ENCODE measurements at regions not wholly inside any gene's neighbourhood (a gene's known extent, or its start where the extent isn't known, plus 50 kb on each side); places are given as distances from the start of the nearest gene placed in this dataset.
"Not testable (repeated sequence)": the region's sequence is repeated elsewhere in the genome, so short reads cannot be mapped to it uniquely, and the experiment has no call there.

DNA sequence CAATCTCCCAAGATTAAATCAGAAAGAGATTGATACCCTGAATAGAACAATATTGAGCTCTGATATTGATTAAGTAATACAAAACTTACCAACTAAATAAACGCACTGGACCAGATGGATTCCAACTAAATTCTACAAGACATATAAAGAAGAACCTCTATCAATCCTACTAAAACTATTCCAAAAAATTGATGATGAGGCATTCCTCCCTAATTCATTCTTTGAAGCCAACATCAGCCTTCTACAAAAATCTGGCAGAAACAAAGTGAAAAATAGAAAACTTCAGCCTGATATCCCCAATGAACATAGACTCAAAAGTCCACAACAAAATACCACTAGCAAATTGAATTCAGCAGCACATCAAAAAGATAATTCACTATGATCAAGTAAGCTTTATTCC lies 695.5 kb downstream of the NYAP2 start:
- no peak for DNase-seq (ENCODE audit: low spot score)
- FAIRE-seq: no peak

DNA sequence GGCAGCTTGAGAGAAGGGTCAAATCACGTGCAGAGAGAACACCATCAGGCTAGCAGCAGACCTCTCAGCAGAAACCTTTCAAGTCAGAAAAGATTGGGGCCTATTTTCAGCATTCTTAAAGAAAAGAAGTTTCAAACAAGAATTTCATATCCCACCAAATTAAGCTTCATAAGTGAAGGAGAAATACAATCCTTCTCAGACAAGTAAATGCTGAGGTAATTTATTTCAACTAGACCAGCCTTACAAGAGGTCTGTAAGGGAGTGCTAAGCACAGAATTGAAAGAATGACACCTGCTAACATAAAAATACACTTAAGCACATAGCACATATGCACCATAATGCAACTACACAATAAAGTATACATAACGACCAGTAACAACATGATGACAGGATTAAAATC lies 693.9 kb downstream of the NYAP2 start:
- no peak for FAIRE-seq
- no peak for DNase-seq (ENCODE audit: low spot score)

DNA sequence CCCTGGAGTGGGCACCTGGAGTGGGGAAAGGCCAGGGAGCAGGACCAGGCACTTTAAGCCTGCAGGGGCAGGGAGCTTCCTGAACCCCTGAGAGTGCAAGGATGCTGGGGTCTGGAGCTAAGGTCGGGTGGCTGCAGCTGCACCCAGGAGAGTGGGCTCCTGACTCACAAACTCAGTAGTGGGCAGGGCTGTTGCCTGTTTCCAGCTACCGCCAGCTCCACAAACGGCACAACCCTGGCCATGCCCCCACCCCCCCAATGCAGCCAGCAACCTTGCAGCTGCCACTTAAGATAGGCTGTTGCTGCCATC lies 688.8 kb downstream of the NYAP2 start:
- no peak for FAIRE-seq

DNA sequence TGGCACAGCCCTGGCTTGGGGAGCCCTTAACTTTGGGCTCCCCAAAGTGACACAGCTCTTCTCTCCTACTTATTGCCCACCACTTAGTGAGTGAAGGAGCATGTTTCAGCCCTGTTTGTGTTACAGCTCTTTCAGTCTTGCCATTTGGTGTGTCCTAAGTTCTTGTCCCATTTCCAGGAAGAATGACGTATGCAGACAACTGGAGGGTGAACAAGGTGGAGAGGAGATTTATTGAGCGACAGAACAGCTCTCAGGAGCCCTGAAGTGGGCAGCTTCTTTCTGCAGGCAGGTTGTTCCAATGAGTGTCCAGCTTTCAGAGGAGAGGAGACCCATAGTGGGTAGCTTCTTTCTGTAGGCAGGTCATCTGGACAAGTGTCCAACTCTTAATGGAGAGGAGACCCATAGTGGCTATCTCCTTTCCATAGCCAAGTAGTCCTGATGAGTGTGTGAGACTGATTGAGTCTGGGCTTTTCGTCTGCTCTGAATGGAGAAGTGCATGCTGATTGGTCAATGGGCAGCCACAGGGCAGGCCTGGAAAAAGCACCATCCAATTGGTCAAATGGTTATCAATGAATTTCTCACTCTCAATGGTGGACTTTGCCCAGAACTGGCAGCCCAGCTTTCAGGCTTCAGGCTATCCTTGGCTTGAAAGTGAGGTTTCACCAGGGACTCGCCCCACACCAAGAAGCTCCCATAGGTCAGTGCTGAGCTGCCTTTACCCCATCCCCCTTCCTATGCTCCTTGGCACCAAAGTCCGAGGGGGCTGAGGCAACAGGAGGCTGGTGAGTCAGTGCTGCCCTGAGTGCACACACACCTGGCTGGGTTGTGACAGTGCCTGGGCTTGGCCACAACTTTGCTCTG lies 688.2 kb downstream of the NYAP2 start:
- FAIRE-seq: no peak
- no peak for DNase-seq (ENCODE audit: low spot score)

More for the DNA sequence above, 688.8 kb downstream of the NYAP2 start:
- DNase-seq (ENCODE audit: low spot score): no peak

DNA sequence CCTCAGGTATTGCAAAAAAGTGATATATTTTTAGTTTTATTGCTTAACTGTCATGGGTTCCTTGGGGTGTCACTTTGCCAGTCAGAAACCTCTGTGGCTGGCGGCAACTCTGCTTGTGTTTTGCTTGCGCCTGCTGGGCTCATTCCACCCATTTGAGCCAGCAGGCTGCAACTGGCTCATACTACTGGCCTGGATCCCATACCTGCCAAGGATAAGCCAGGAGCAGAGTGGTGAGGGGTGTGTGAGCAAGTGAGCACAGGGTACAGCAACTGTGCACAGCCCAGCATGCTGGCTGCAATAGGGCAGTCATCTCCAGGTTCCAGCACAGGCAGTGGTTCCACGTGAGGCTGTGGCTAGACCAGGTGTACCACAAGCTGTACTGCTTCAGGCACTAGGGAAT lies 687.5 kb downstream of the NYAP2 start:
- no peak for FAIRE-seq
- no peak for DNase-seq (ENCODE audit: low spot score)

DNA sequence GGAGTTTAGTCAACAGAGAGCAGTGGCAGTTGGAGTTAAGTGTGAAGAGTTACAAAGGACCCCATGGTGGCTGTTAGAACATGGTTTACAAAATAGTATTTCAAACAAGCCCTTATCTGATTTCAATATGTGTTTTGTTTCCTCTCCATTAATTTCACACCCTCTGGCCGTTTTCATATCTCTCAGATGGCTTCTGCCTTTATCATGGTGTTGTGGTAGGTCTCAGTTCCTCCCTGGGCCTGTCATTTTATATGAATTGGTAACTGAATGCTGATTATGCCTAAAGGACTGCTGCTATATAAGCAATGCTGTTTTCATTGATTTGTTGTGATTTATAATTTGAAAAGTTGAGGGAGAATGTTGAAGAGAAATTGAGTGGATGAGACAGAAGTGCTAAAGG lies 686.7 kb downstream of the NYAP2 start:
- no peak for DNase-seq (ENCODE audit: low spot score)
- no peak for FAIRE-seq

DNA sequence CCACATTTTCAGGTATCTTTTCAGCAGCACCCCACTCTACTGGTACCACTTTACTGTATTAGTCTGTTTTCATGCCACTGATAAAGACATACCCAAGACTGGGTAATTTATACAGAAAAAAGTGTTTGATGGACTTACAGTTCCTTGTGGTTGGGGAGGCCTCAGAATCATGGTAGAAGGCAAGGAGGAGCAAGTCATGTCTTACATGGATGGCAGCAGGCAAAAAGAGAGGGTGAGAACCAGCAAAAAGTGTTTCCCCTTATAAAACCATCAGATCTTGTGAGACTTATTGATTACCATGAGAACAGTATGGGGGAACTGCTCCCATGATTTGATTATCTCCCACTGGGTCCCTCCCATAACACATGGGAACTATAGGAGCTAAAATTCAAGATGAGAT lies 685.9 kb downstream of the NYAP2 start:
- FAIRE-seq; DNase-seq (ENCODE audit: low spot score): not testable (repeated sequence)

GRCh38 chr2:226080334-226080733 lies 680.8 kb downstream of the NYAP2 start:
- FAIRE-seq: no peak
- DNase-seq (ENCODE audit: low spot score): no peak

DNA sequence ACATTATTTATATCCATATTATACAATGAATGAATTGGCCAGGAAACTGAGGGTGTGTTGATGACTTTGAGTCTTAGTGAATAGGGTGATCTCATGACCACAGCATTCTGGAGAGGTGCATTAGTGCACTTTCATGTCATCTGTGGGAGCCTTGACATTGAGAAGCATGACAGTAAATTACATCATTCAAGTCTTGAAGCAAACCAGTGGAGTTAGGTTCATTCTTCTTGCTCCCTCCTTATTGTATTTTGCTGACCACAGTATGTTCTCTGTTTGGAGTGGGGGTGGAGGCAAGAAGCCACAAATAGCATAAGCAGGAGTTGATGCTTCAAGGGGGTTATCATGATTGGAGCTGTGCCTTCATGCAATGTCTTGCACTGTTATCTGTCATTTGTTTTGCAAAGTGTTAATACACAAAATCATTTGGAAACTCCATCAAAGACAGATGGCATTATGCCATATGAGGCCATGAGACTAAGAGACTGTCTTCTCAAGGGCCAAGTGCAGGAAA lies 680.2 kb downstream of the NYAP2 start:
- peak; percentile 70 for FAIRE-seq
- DNase-seq (ENCODE audit: low spot score): peak; percentile 91

- no peak for DNase-seq (ENCODE audit: low spot score)
- FAIRE-seq: no peak
Measured at GRCh38 chr2:226079196-226079595, 679.7 kb downstream of the NYAP2 start.

- FAIRE-seq (no peak), DNase-seq (ENCODE audit: low spot score) (peak; percentile 31)
Measured at GRCh38 chr2:226078666-226079065, 679.2 kb downstream of the NYAP2 start.

- FAIRE-seq (no peak), DNase-seq (ENCODE audit: low spot score) (no peak)
Measured at GRCh38 chr2:226077841-226078240, 678.3 kb downstream of the NYAP2 start.

DNA sequence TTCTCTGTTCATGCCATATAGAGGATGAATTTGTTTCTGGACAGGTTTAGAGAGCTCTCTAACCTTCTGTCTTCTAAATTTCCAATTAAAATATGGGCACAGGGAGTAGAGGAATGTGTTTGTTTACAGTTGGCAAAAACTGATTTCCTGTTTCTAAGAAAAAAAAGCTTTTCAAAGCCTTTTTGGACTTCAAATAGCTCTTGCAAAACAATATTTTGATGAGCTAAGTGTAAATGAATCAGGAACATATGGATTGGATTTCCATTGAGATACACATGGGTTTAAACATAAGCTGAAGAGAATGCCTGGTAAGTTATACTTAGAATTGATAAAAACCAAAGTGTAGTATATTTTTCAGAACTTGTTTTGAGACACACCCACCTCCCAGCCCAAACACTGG lies 677.5 kb downstream of the NYAP2 start:
- DNase-seq (ENCODE audit: low spot score) (no peak), FAIRE-seq (no peak)

- FAIRE-seq (no peak), DNase-seq (ENCODE audit: low spot score) (no peak)
Measured at GRCh38 chr2:226076529-226076928, 677.0 kb downstream of the NYAP2 start.

GRCh38 chr2:226074391-226074790 lies 674.9 kb downstream of the NYAP2 start:
- FAIRE-seq: no peak
- DNase-seq (ENCODE audit: low spot score): no peak

DNA sequence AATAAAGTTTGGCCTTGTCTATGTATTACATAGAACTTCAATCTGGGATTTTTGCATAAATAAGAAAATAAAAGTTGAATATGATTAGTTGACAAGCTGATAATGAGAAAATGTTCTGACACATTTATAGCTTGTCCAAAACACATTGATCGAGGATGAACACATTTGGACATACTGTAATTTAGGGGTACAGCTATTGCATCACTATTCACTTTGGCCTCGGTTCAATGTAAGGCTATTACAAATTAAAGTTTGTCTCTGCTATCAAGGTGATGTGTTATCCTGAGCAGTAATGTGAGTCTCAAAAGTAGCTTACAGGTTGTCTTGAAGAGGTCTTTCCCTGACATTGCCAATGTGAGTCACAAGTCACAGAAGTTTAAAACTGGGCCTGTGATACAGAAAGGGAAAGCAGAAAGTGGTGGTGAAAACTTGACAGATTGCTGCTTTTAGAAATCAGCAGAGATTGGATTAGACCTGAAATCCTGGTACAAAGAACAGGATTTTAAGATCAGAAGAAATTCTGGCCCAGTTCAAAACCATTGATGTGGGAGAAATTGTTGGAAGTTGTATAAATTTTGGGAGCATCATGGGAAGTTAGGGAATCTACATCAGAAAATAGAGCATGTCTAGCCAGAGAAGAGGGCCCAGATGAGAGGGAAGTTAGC lies 674.1 kb downstream of the NYAP2 start:
- FAIRE-seq: no peak
- no peak for DNase-seq (ENCODE audit: low spot score)

GRCh38 chr2:226066873-226067272 lies 667.4 kb downstream of the NYAP2 start:
- DNase-seq (ENCODE audit: low spot score) (no peak), FAIRE-seq (no peak)

DNA sequence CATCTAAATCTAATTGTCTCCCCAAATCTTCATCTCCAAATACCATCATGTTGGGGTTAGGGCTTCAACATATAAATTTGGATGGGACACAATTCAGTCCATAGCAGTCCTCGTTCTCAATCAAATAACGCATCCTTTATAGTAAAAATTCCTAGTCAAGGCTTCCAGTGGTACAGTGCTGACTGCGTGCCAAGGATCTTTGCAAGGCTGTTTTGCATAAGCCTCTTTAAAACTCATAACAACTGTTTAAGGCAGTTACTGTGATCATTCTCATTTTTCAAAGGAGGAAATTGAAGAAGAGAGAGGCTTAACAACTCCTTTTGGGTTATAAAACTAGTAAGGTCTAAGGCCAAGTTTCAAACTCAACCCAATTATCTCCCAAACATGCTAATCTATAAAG lies 666.9 kb downstream of the NYAP2 start:
- DNase-seq (ENCODE audit: low spot score) (no peak), FAIRE-seq (no peak)

GRCh38 chr2:226064932-226065570 lies 665.5 kb downstream of the NYAP2 start:
- DNase-seq (ENCODE audit: low spot score): no peak
- FAIRE-seq: no peak

- DNase-seq (ENCODE audit: low spot score): peak; percentile 44
Measured at GRCh38 chr2:226063704-226064440, 664.4 kb downstream of the NYAP2 start.

DNA sequence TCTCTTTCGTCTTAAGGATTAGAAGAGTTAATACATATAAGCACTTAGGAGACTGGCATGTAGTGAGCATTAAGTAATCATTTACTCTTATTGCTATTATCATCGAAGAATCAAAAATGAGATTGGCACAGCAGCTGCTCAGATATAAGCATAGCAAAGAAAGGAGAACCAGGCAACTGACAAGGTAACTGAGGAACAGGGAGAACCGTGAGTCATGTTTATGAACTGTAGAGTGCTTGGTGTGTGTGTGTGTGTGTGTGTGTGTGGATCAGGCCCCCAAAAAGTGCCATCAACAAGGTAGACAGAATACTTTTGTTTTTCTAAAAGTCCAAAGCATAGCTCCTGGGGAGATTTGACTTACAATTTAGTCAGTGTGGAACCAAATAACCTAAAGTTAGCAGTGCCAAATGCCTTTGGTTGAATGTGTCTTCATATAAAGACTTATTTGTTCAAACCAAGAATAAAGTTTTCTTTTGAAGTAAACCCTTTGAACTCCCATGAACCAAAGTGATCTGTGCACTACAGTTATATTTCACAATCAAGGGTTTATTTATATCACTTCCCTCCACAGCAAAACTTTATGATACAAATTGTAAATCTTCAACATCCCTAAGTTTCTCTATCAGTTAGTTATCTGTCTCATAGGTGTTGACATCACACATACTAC lies 660.6 kb downstream of the NYAP2 start:
- FAIRE-seq (no peak), DNase-seq (ENCODE audit: low spot score) (no peak)

More at GRCh38 chr2:226063704-226064440, 664.4 kb downstream of the NYAP2 start:
- no peak for FAIRE-seq
